Testis (tissue), 2 donors: ENCODE measurements at regions not wholly inside any gene's neighbourhood (a gene's known extent, or its start where the extent isn't known, plus 50 kb on each side); places are given as distances from the start of the nearest gene placed in this dataset.

Experiments used
- CTCF ChIP-seq, 3 experiments: fragments of 450-650 bp in 2 of 3; fragments of 200-600 bp in 1 of 3; sonication (generic) in 1 of 3; IDR thresholded peaks; one replicate each; pipeline ENCODE4 v1.5.1; 2016 to 2019; ENCODE audit warnings: antibody characterized with exemption in 3 of 3, mild to moderate bottlenecking in 2 of 3, moderate library complexity in 1 of 3
- POLR2A ChIP-seq: fragments of 450-650 bp; IDR thresholded peaks from one replicate; pipeline ENCODE4 v1.6.1; 2017; ENCODE audit warnings: antibody characterized with exemption, mild to moderate bottlenecking, moderate library complexity

- TF ChIP-seq CTCF (IDR thresholded peaks at IDR 0.05) (no peak), POLR2A (no peak)
Measured at GRCh38 chr7:13016036-13016581, 328.7 kb downstream of the ARL4A start.
